ENCODE measurements at regions not wholly inside any gene's neighbourhood (a gene's known extent, or its start where the extent isn't known, plus 50 kb on each side); places are given as distances from the start of the nearest gene placed in this dataset.

- Mint-ChIP-seq H3K27ac (ENCODE audit: unreplicated experiment) (no peak overlapping the region), H3K9me3 (ENCODE audit: unreplicated experiment) (no peaks in the 10 kb centered on the region), H3K4me3 (ENCODE audit: unreplicated experiment) (no peak overlapping the region), H3K4me1 (ENCODE audit: unreplicated experiment) (no peaks in the 10 kb centered on the region), H3K36me3 (ENCODE audit: unreplicated experiment) (no peaks in the 10 kb centered on the region), H3K27me3 (ENCODE audit: unreplicated experiment) (peaks cover 2% of the 10 kb centered on the region)
- TF ChIP-seq, protein P1, sequence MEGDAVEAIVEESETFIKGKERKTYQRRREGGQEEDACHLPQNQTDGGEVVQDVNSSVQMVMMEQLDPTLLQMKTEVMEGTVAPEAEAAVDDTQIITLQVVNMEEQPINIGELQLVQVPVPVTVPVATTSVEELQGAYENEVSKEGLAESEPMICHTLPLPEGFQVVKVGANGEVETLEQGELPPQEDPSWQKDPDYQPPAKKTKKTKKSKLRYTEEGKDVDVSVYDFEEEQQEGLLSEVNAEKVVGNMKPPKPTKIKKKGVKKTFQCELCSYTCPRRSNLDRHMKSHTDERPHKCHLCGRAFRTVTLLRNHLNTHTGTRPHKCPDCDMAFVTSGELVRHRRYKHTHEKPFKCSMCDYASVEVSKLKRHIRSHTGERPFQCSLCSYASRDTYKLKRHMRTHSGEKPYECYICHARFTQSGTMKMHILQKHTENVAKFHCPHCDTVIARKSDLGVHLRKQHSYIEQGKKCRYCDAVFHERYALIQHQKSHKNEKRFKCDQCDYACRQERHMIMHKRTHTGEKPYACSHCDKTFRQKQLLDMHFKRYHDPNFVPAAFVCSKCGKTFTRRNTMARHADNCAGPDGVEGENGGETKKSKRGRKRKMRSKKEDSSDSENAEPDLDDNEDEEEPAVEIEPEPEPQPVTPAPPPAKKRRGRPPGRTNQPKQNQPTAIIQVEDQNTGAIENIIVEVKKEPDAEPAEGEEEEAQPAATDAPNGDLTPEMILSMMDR (IDR thresholded peaks at IDR 0.05) = no peak
- DNase-seq (ENCODE audit: extremely low spot score, unreplicated experiment) = no peak
Observed at GRCh38 chr4:184558996-184559395, 84.6 kb upstream of the IRF2 start.

DNA sequence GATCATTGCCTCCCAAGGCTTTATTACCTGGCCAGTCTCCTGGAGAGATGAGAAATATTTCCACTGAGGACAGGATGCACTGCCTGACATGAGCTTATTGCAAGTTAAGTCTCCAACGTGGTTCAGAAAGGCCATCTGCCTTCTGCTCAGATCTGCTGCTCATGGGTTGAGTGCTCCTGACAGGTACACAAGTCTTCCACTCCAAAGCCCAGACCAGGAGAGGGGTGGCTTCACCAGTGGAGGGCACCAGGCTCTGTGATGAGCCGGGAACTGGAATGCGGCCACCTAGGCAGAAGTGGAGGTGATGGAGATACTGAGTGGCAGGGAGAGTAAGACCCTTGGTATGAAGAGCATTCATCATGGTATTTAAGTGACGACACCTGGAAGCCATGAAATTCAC lies 79.5 kb upstream of the IRF2 start:
- Mint-ChIP-seq H3K4me3 (ENCODE audit: unreplicated experiment) (no peak overlapping the region), H3K27me3 (ENCODE audit: unreplicated experiment) (peaks cover 10% of the 10 kb centered on the region), H3K27ac (ENCODE audit: unreplicated experiment) (no peak overlapping the region), H3K4me1 (ENCODE audit: unreplicated experiment) (peaks cover 2% of the 10 kb centered on the region), H3K36me3 (ENCODE audit: unreplicated experiment) (no peaks in the 10 kb centered on the region), H3K9me3 (ENCODE audit: unreplicated experiment) (no peaks in the 10 kb centered on the region)
- DNase-seq (ENCODE audit: extremely low spot score, unreplicated experiment) = no peak
- TF ChIP-seq, protein P1 (IDR thresholded peaks at IDR 0.05) = no peak

DNA sequence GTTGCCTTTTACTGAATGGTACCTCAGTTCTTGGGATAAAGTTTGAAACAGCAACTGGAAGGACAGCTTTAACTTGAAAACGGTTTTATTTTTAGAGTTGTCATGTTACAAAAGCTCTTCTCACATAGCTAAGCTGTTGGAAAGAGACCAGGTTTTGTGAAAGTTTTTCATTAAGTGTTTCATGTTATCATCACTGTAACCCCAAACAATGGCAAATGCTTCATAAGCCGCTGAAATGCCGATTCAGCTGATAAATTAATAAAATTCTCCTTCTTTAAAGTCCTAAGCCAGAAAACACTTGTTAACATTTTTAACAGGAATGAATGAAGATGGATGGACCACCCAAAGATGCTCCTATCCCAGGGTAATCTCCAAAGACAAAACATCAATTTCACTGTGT lies 76.1 kb upstream of the IRF2 start:
- H3K4me1 Mint-ChIP-seq (ENCODE audit: unreplicated experiment) = peaks cover 15% of the 10 kb centered on the region
- TF ChIP-seq, protein P1 (IDR thresholded peaks at IDR 0.05) = no peak
- peaks cover 9% of the 10 kb centered on the region for H3K27me3 Mint-ChIP-seq (ENCODE audit: unreplicated experiment)
- no peak overlapping the region for H3K4me3 Mint-ChIP-seq (ENCODE audit: unreplicated experiment)
- no peaks in the 10 kb centered on the region for H3K36me3 Mint-ChIP-seq (ENCODE audit: unreplicated experiment)
- no peak overlapping the region for H3K27ac Mint-ChIP-seq (ENCODE audit: unreplicated experiment)
- DNase-seq (ENCODE audit: extremely low spot score, unreplicated experiment) = no peak
- H3K9me3 Mint-ChIP-seq (ENCODE audit: unreplicated experiment) = no peaks in the 10 kb centered on the region

GRCh38 chr4:184548648-184549341 lies 74.4 kb upstream of the IRF2 start:
- no peaks in the 10 kb centered on the region for H3K36me3 Mint-ChIP-seq (ENCODE audit: unreplicated experiment)
- no peak overlapping the region for H3K27ac Mint-ChIP-seq (ENCODE audit: unreplicated experiment)
- H3K4me3 Mint-ChIP-seq (ENCODE audit: unreplicated experiment) = peak overlapping the region; percentile 65
- H3K4me1 Mint-ChIP-seq (ENCODE audit: unreplicated experiment) = peaks cover 15% of the 10 kb centered on the region
- TF ChIP-seq, protein P1 (IDR thresholded peaks at IDR 0.05) = no peak
- no peaks in the 10 kb centered on the region for H3K9me3 Mint-ChIP-seq (ENCODE audit: unreplicated experiment)
- DNase-seq (ENCODE audit: extremely low spot score, unreplicated experiment) = no peak
- H3K27me3 Mint-ChIP-seq (ENCODE audit: unreplicated experiment) = peaks cover 8% of the 10 kb centered on the region

GRCh38 chr4:184548316-184548647 lies 73.9 kb upstream of the IRF2 start:
- no peak for DNase-seq (ENCODE audit: extremely low spot score, unreplicated experiment)
- H3K9me3 Mint-ChIP-seq (ENCODE audit: unreplicated experiment) = no peaks in the 10 kb centered on the region
- peaks cover 15% of the 10 kb centered on the region for H3K4me1 Mint-ChIP-seq (ENCODE audit: unreplicated experiment)
- peak overlapping the region; percentile 65 for H3K4me3 Mint-ChIP-seq (ENCODE audit: unreplicated experiment)
- TF ChIP-seq, protein P1 (IDR thresholded peaks at IDR 0.05) = no peak
- H3K36me3 Mint-ChIP-seq (ENCODE audit: unreplicated experiment) = no peaks in the 10 kb centered on the region
- no peak overlapping the region for H3K27ac Mint-ChIP-seq (ENCODE audit: unreplicated experiment)
- peaks cover 8% of the 10 kb centered on the region for H3K27me3 Mint-ChIP-seq (ENCODE audit: unreplicated experiment)
